ENCODE measurements at regions not wholly inside any gene's neighbourhood (a gene's known extent, or its start where the extent isn't known, plus 50 kb on each side); places are given as distances from the start of the nearest gene placed in this dataset.
"Not testable (repeated sequence)": the region's sequence is repeated elsewhere in the genome, so short reads cannot be mapped to it uniquely, and the experiment has no call there.

DNA sequence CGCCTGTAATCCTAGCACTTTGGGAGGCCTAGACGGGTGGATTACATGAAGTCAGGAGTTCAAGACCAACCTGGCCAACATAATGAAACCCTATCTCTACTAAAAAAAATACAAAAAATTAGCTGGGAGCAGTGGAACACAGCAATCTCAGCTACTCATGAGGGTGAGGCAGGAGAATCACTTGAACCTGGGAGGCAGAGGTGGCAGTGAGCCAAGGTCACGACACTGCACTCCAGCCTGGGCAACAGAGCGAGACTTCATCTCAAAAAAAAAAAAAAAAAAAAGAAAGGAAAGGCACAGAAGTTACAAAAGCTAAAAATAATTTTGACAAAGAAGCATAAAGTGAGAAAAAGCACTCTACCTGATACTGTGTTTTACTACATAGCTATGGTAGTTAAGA lies 618.1 kb downstream of the PDHA2 start:
- not testable (repeated sequence) for H3K4me1 Mint-ChIP-seq; H3K36me3 Mint-ChIP-seq (ENCODE audit: low read depth); ATAC-seq (replicated peaks); H3K27ac Mint-ChIP-seq; H3K27me3 Mint-ChIP-seq; H3K9me3 Mint-ChIP-seq; H3K4me3 Mint-ChIP-seq

DNA sequence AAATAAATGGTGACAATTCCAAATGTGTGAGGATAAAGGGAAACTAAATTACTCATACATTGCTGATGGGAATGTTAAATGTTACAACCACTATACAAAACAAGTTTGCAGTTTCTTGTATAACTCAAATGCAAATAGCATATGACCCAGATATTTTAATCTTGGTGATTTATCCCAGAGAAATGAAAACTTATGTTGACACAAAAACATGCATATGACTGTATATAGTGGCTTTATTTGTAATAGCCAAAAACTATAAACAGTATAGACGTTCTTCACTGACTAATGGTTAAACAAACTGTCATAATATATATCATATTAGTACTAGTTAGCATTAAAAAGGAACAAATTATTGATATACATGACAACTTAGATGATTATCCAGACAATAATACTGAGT lies 619.2 kb downstream of the PDHA2 start:
- Mint-ChIP-seq H3K4me3 (no peak overlapping the region), H3K27ac (no peak overlapping the region), H3K36me3 (ENCODE audit: low read depth) (no peaks in the 10 kb centered on the region), H3K9me3 (no peaks in the 10 kb centered on the region), H3K4me1 (no peaks in the 10 kb centered on the region), H3K27me3 (peaks cover 2% of the 10 kb centered on the region)
- ATAC-seq (replicated peaks) = no peak

- H3K27ac Mint-ChIP-seq = no peak overlapping the region
- H3K4me3 Mint-ChIP-seq = no peak overlapping the region
- no peak for ATAC-seq (replicated peaks)
- H3K9me3 Mint-ChIP-seq = peaks cover 4% of the 10 kb centered on the region
- no peaks in the 10 kb centered on the region for H3K4me1 Mint-ChIP-seq
- no peaks in the 10 kb centered on the region for H3K36me3 Mint-ChIP-seq (ENCODE audit: low read depth)
- no peaks in the 10 kb centered on the region for H3K27me3 Mint-ChIP-seq
Observed at GRCh38 chr4:96465834-96466233, 625.9 kb downstream of the PDHA2 start.

DNA sequence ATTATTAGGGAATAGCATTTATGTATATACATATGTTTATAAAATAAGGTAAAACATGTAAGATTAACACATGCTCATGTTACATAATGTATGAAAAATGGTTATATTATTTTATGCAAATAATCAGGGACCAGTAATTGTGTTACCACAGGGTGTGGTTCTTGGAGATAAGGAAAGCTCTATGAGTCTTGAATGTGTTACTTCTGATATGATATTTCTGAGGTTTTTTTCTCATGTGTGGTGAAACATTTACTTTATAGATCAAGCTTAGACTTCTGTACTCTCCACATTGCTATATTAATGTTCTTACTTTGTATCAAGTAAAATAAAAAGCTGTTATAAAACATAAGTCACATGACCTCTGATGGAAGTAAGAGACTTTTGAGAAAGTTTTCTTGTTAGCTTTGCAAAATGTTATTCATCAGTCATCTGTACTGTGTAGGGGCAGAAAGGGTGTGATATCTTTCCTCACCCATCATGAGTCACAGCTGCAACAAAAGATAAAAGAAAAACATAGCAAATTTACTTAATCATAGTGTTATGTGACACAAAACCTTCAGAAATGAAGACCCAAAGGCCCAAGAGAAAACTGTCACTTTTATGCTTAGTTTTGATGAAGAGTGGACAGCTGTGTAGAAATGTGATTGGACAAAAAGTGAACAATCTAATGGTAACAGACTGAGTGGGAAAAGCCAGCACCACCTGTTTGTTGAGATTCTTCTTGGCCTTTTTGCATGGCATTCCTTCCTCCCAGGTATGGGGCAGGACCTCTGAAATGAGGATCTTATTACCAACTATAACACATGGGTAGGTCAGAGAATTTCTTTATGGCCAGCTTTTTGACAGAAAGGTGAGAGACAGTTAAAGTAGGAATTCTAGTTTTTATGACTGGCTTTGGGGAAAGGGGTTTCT lies 632.3 kb downstream of the PDHA2 start:
- no peaks in the 10 kb centered on the region for H3K36me3 Mint-ChIP-seq (ENCODE audit: low read depth)
- H3K4me1 Mint-ChIP-seq = no peaks in the 10 kb centered on the region

GRCh38 chr4:96473246-96473645 lies 633.4 kb downstream of the PDHA2 start:
- Mint-ChIP-seq H3K27ac (no peak overlapping the region), H3K4me1 (no peaks in the 10 kb centered on the region), H3K4me3 (no peak overlapping the region), H3K36me3 (ENCODE audit: low read depth) (no peaks in the 10 kb centered on the region), H3K27me3 (no peaks in the 10 kb centered on the region), H3K9me3 (no peaks in the 10 kb centered on the region)
- no peak for ATAC-seq (replicated peaks)

More for the DNA sequence above, 632.3 kb downstream of the PDHA2 start:
- no peak for ATAC-seq (replicated peaks)
- H3K9me3 Mint-ChIP-seq = no peaks in the 10 kb centered on the region
- H3K4me3 Mint-ChIP-seq = no peak overlapping the region
- no peaks in the 10 kb centered on the region for H3K27me3 Mint-ChIP-seq
- no peak overlapping the region for H3K27ac Mint-ChIP-seq

GRCh38 chr4:96483308-96484030 lies 643.6 kb downstream of the PDHA2 start:
- Mint-ChIP-seq H3K27me3 (no peaks in the 10 kb centered on the region), H3K4me3 (no peak overlapping the region), H3K9me3 (peaks cover 9% of the 10 kb centered on the region), H3K27ac (no peak overlapping the region), H3K36me3 (ENCODE audit: low read depth) (no peaks in the 10 kb centered on the region), H3K4me1 (no peaks in the 10 kb centered on the region)
- ATAC-seq (replicated peaks) = no peak

- Mint-ChIP-seq H3K36me3 (ENCODE audit: low read depth) (no peaks in the 10 kb centered on the region), H3K4me3 (no peak overlapping the region), H3K27ac (no peak overlapping the region), H3K9me3 (peaks cover 9% of the 10 kb centered on the region), H3K27me3 (peaks cover 6% of the 10 kb centered on the region), H3K4me1 (no peaks in the 10 kb centered on the region)
- no peak for ATAC-seq (replicated peaks)
Observed at GRCh38 chr4:96486563-96486962, 646.7 kb downstream of the PDHA2 start.

GRCh38 chr4:96497621-96498020 lies 657.7 kb downstream of the PDHA2 start:
- H3K36me3 Mint-ChIP-seq (ENCODE audit: low read depth) = no peaks in the 10 kb centered on the region
- no peak overlapping the region for H3K27ac Mint-ChIP-seq
- no peak overlapping the region for H3K4me3 Mint-ChIP-seq
- H3K4me1 Mint-ChIP-seq = no peaks in the 10 kb centered on the region
- peaks cover 4% of the 10 kb centered on the region for H3K9me3 Mint-ChIP-seq
- H3K27me3 Mint-ChIP-seq = no peaks in the 10 kb centered on the region
- no peak for ATAC-seq (replicated peaks)

DNA sequence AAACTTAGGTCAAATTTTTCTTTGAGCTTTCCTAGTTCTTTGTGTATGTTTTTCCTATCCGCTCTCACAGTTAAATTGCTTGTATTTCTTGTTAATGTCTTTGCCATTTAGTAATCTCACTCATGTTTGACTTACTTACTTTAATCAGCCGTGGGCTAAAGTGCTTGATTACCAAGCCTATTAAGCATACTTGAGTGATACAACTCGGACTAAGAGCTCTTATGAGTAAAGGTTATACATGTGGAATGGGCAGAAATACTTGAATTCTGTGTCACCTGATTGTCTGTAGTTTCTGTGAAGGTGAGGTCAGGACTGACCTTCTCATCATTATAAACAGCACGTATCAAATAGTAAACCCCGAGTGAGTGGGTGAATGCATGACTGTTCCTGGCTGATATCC lies 664.5 kb downstream of the PDHA2 start:
- no peak overlapping the region for H3K4me3 Mint-ChIP-seq
- no peak overlapping the region for H3K27ac Mint-ChIP-seq
- no peaks in the 10 kb centered on the region for H3K4me1 Mint-ChIP-seq
- no peaks in the 10 kb centered on the region for H3K27me3 Mint-ChIP-seq
- H3K9me3 Mint-ChIP-seq = no peaks in the 10 kb centered on the region
- ATAC-seq (replicated peaks) = no peak
- no peaks in the 10 kb centered on the region for H3K36me3 Mint-ChIP-seq (ENCODE audit: low read depth)

DNA sequence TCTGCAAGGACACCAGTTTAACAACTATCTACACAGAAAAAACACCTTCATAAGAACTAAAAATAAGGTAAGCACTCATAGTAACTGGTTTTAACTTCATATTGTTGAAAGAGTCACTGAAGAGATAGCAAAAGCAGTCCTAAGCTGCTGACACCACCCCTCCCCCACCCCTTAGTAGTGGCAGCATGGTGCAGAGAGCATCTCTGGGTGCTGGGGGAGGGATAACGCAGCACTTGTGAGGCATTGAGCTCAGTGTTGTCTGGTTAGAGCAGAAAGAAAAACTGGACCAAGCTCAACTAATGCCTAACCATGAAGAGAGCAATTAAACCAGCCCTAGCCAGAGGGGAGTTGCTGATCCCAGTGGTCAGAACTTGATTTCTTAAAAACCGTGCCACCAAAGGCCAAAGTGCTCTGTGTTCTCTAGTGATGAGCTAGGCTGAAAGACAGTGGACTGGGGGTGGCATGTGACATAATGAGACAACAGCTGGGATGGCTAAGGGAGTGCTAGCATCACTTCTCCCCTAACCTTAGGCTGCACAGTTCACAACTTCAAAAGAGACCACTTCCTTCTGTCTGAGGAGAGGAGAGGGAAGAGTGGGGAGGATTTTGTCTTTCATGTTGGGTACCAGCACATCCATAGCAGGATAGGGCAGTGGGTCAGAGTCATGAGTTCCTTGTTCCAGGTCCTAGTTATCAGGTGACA lies 669.3 kb downstream of the PDHA2 start:
- no peaks in the 10 kb centered on the region for H3K36me3 Mint-ChIP-seq (ENCODE audit: low read depth)
- H3K4me3 Mint-ChIP-seq = no peak overlapping the region
- H3K4me1 Mint-ChIP-seq = no peaks in the 10 kb centered on the region
- no peak for ATAC-seq (replicated peaks)
- peaks cover 10% of the 10 kb centered on the region for H3K9me3 Mint-ChIP-seq
- H3K27me3 Mint-ChIP-seq = no peaks in the 10 kb centered on the region
- H3K27ac Mint-ChIP-seq = no peak overlapping the region

GRCh38 chr4:96519291-96519690 lies 679.4 kb downstream of the PDHA2 start:
- Mint-ChIP-seq H3K4me1 (no peaks in the 10 kb centered on the region), H3K9me3 (no peaks in the 10 kb centered on the region), H3K27me3 (no peaks in the 10 kb centered on the region), H3K36me3 (ENCODE audit: low read depth) (no peaks in the 10 kb centered on the region), H3K27ac (no peak overlapping the region), H3K4me3 (no peak overlapping the region)
- peak; percentile 31 for ATAC-seq (replicated peaks)

DNA sequence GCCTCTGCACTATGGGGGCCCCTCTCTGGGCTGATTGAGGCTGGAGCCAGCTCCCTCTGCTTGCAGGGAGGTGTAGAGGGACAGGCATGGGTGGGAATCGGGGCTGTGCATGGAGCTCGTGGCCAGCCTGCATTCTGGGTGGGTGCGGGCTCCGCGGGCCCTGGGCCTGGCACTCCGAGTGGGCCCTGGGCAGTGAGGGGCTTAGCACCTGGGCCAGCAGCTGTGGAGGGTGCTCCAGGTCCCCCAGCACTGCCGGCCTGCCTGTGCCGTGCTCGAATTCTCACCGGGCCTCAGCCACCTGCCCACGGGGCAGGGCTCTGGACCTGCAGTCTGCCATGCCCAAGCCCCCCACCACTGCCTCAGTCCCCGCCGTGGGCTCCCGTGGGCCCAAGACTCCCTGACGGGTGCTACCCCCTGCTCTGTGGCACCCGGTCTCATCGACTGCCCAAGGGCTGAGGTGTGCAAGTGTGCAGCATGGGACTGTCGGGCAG lies 681.2 kb downstream of the PDHA2 start:
- no peaks in the 10 kb centered on the region for H3K4me1 Mint-ChIP-seq
- H3K36me3 Mint-ChIP-seq (ENCODE audit: low read depth) = no peaks in the 10 kb centered on the region
- H3K4me3 Mint-ChIP-seq = no peak overlapping the region
- no peaks in the 10 kb centered on the region for H3K9me3 Mint-ChIP-seq
- no peak overlapping the region for H3K27ac Mint-ChIP-seq
- ATAC-seq (replicated peaks) = no peak
- no peaks in the 10 kb centered on the region for H3K27me3 Mint-ChIP-seq

DNA sequence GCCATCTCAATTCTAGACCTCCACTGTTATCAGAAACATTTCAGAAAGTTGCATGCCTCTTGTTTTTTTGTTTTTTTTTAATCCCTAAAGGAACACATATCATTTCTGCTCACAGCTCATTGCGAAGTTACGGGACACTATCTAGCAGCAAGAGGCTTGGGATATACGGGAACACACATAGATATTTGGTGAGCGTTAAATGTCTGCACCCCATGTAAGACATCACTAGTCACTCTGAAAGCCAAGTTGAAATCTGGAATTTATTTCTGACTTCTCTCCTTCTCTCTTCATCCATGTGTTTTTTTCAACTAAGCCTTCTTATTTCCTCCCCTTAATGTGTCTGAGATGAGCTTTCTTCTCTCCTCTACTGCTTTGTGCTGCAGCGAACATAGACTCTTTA lies 683.7 kb downstream of the PDHA2 start:
- Mint-ChIP-seq H3K4me3 (no peak overlapping the region), H3K36me3 (ENCODE audit: low read depth) (no peaks in the 10 kb centered on the region)

GRCh38 chr4:96524311-96524875 lies 684.5 kb downstream of the PDHA2 start:
- ATAC-seq (replicated peaks) = no peak
- H3K4me1 Mint-ChIP-seq = no peaks in the 10 kb centered on the region
- H3K9me3 Mint-ChIP-seq = no peaks in the 10 kb centered on the region
- H3K36me3 Mint-ChIP-seq (ENCODE audit: low read depth) = no peaks in the 10 kb centered on the region
- H3K4me3 Mint-ChIP-seq = no peak overlapping the region
- H3K27ac Mint-ChIP-seq = no peak overlapping the region
- no peaks in the 10 kb centered on the region for H3K27me3 Mint-ChIP-seq

More for the DNA sequence above, 683.7 kb downstream of the PDHA2 start:
- ATAC-seq (replicated peaks) = no peak
- Mint-ChIP-seq H3K9me3 (no peaks in the 10 kb centered on the region), H3K4me1 (no peaks in the 10 kb centered on the region), H3K27me3 (no peaks in the 10 kb centered on the region), H3K27ac (no peak overlapping the region)
